ENCODE measurements at regions not wholly inside any gene's neighbourhood (a gene's known extent, or its start where the extent isn't known, plus 50 kb on each side); places are given as distances from the start of the nearest gene placed in this dataset.

DNA sequence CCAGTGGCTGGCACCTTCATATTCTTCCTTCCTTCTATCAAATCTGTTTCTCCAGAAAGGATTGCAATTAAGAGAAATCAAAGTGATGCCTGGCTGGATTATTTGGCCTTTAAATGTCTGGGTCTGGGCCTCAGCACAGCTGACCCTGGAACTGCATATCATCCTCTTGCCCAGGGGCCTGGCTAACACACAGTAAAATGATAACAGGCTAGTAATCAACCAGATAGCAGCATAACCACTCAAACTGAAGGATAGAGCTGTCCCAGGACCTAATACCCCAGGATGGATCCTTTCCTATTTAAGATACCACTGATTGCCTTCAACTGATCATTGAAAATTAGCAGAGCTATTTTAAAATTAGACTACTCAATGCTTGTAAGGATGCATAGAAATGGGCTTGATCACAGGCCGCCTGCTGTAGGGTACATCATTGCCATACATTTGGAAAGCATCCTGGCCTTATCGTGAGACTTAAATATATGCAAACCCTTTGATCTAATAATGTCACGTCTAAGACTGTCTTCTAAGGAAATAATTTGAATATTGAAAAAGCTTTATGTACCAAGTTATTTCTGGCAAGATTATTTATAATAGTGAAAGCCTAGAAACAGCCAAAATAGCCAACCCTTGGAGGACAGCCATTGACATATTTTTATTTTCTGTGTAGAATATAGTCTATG is 144.0 kb upstream of the CHST15 start:
- intact Hi-C loops (cut with micrococcal nuclease; ENCODE audit: unreplicated experiment): no loop called here
- BruUV-seq (replicated peaks): no TSS peak
- no peak for DNase-seq
- H3K9me3 Mint-ChIP-seq (ENCODE audit: low read depth, unreplicated experiment): peaks cover under 1% of the 10 kb centered on the region
- TF ChIP-seq, protein P1, sequence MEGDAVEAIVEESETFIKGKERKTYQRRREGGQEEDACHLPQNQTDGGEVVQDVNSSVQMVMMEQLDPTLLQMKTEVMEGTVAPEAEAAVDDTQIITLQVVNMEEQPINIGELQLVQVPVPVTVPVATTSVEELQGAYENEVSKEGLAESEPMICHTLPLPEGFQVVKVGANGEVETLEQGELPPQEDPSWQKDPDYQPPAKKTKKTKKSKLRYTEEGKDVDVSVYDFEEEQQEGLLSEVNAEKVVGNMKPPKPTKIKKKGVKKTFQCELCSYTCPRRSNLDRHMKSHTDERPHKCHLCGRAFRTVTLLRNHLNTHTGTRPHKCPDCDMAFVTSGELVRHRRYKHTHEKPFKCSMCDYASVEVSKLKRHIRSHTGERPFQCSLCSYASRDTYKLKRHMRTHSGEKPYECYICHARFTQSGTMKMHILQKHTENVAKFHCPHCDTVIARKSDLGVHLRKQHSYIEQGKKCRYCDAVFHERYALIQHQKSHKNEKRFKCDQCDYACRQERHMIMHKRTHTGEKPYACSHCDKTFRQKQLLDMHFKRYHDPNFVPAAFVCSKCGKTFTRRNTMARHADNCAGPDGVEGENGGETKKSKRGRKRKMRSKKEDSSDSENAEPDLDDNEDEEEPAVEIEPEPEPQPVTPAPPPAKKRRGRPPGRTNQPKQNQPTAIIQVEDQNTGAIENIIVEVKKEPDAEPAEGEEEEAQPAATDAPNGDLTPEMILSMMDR (IDR thresholded peaks at IDR 0.05; ENCODE audit: unreplicated experiment): no peak
- no peaks in the 10 kb centered on the region for H3K36me3 Mint-ChIP-seq (ENCODE audit: insufficient read depth, unreplicated experiment)
- no peak overlapping the region for H3K27ac Mint-ChIP-seq (ENCODE audit: unreplicated experiment)
- H3K4me3 Mint-ChIP-seq (ENCODE audit: low read depth, unreplicated experiment): no peak overlapping the region
- no peaks in the 10 kb centered on the region for H3K4me1 Mint-ChIP-seq (ENCODE audit: low read depth, unreplicated experiment)
- CTCF ChIA-PET: no interaction called here
- peaks cover 44% of the 10 kb centered on the region for H3K27me3 Mint-ChIP-seq (ENCODE audit: unreplicated experiment)

DNA sequence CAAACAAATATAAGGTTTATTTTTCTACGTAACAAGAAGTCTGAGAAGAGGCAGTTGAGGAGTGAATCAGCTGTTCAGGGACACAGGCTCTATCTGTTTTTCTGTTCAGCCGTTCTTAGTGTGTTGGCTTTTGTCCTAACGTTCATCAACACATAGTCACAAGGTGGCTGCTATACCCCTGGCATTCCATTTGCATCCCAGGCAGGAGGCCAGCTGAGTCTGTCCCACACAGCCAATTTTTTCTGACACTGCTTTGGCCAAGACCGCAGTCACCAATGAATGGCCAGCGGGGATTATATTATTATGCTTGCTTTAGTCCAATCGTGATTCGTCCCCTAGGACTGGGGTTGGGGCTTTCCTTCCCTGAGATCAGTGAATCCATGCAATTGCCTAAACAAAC is 143.4 kb upstream of the CHST15 start:
- Mint-ChIP-seq H3K27ac (ENCODE audit: unreplicated experiment) (no peak overlapping the region), H3K4me1 (ENCODE audit: low read depth, unreplicated experiment) (no peaks in the 10 kb centered on the region), H3K36me3 (ENCODE audit: insufficient read depth, unreplicated experiment) (no peaks in the 10 kb centered on the region), H3K4me3 (ENCODE audit: low read depth, unreplicated experiment) (no peak overlapping the region), H3K9me3 (ENCODE audit: low read depth, unreplicated experiment) (peaks cover 2% of the 10 kb centered on the region), H3K27me3 (ENCODE audit: unreplicated experiment) (peaks cover 44% of the 10 kb centered on the region)
- DNase-seq: no peak
- TF ChIP-seq, protein P1 (IDR thresholded peaks at IDR 0.05; ENCODE audit: unreplicated experiment): no peak
- intact Hi-C loops (cut with micrococcal nuclease; ENCODE audit: unreplicated experiment): no loop called here
- BruUV-seq (replicated peaks): no TSS peak
- CTCF ChIA-PET: no interaction called here

DNA sequence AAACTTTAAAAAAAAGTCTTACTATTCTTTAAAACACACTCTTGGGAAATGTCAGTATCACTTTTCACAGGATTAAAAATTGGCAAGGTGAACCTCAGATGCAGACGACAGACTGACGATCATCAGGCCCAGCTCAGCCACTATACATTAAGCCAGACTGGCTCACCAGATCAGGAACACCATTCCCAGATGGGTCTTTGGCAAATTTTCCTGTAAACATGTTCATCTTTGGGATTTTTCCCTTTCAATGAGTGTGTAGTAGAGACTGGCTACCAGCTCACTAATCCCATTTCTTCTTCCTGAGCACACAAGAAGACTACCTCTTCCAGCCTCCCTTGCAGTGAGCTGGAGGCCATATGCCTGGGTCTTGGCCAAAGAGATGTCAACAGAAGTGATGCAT is 142.7 kb upstream of the CHST15 start:
- CTCF ChIA-PET: no interaction called here
- DNase-seq: no peak
- Mint-ChIP-seq H3K27me3 (ENCODE audit: unreplicated experiment) (peaks cover 44% of the 10 kb centered on the region), H3K4me1 (ENCODE audit: low read depth, unreplicated experiment) (no peaks in the 10 kb centered on the region), H3K9me3 (ENCODE audit: low read depth, unreplicated experiment) (peaks cover 2% of the 10 kb centered on the region), H3K27ac (ENCODE audit: unreplicated experiment) (no peak overlapping the region), H3K4me3 (ENCODE audit: low read depth, unreplicated experiment) (no peak overlapping the region), H3K36me3 (ENCODE audit: insufficient read depth, unreplicated experiment) (no peaks in the 10 kb centered on the region)
- no TSS peak for BruUV-seq (replicated peaks)
- intact Hi-C loops (cut with micrococcal nuclease; ENCODE audit: unreplicated experiment): no loop called here
- TF ChIP-seq, protein P1 (IDR thresholded peaks at IDR 0.05; ENCODE audit: unreplicated experiment): no peak

DNA sequence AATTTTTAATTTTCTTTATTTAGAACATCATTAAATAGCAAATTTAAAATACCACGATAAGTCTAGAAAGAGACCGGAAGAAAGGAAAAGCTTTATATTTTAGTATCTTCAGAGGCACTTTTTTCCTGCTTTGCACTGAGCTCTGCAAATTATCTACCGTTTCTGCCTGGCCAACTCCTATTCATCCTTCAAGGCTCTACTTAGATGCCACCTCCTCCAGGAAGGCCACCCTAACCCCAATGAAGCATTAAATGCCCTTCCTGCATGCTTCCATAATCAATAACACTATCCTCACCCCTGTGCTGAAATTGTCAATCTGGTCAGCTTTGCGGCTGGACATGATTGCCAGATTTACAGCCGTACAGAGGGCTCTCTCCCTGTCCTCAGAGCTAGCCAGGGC is 141.8 kb upstream of the CHST15 start:
- BruUV-seq (replicated peaks): no TSS peak
- TF ChIP-seq, protein P1 (IDR thresholded peaks at IDR 0.05; ENCODE audit: unreplicated experiment): no peak
- no peaks in the 10 kb centered on the region for H3K4me1 Mint-ChIP-seq (ENCODE audit: low read depth, unreplicated experiment)
- DNase-seq: no peak
- H3K36me3 Mint-ChIP-seq (ENCODE audit: insufficient read depth, unreplicated experiment): no peaks in the 10 kb centered on the region
- H3K27ac Mint-ChIP-seq (ENCODE audit: unreplicated experiment): no peak overlapping the region
- H3K4me3 Mint-ChIP-seq (ENCODE audit: low read depth, unreplicated experiment): no peak overlapping the region
- CTCF ChIA-PET: interaction anchor here (0.6 kb wide), 1 partner anchor 86 kb away, joined by 8 read pairs; no protein-coding TSS in a partner anchor
- intact Hi-C loops (cut with micrococcal nuclease; ENCODE audit: unreplicated experiment): no loop called here
- H3K9me3 Mint-ChIP-seq (ENCODE audit: low read depth, unreplicated experiment): peaks cover 2% of the 10 kb centered on the region
- H3K27me3 Mint-ChIP-seq (ENCODE audit: unreplicated experiment): peaks cover 35% of the 10 kb centered on the region

Measured in Calu3 (cell line).